Keratinocyte (primary cell): ENCODE measurements at regions not wholly inside any gene's neighbourhood (a gene's known extent, or its start where the extent isn't known, plus 50 kb on each side); places are given as distances from the start of the nearest gene placed in this dataset.

Experiments used
- DNase-seq: peaks from one replicate; pipeline ENCODE4 v3.0.0-alpha.2; 2011; ENCODE audit warnings: low read depth, missing footprints, low spot score
- FAIRE-seq: peaks from 2 replicates; lab custom pipeline; 2011; peaks lifted over from hg19 to GRCh38; lab: Jason Lieb, UNC
- H2AFZ ChIP-seq: 2 replicates; pipeline ENCODE4 v1.6.0; 2012; ENCODE audit warnings: low read length, control low read depth, inconsistent platforms; ENCODE audit not compliant: control insufficient read depth
- H3K27ac ChIP-seq: 2 replicates; pipeline ENCODE4 v1.5.1; 2011; ENCODE audit warnings: low read length; ENCODE audit not compliant: control insufficient read depth, insufficient read depth
- H3K27me3 ChIP-seq: 3 replicates; pipeline ENCODE4 v1.6.0; 2011; ENCODE audit warnings: low read length; ENCODE audit not compliant: control insufficient read depth, insufficient read depth; ENCODE audit errors: extremely low read depth
- H3K36me3 ChIP-seq, 2 experiments: 2 replicates in 1 of 2; 3 replicates in 1 of 2; pipeline ENCODE4 v1.5.1; 2011; ENCODE audit warnings: low read length in 2 of 2, mild to moderate bottlenecking in 1 of 2; ENCODE audit not compliant: control insufficient read depth in 2 of 2, insufficient read depth in 2 of 2; ENCODE audit errors: extremely low read depth in 1 of 2
- H3K4me1 ChIP-seq: 3 replicates; pipeline ENCODE4 v1.5.1; 2011; ENCODE audit warnings: low read length; ENCODE audit not compliant: control insufficient read depth, insufficient read depth; ENCODE audit errors: extremely low read depth
- H3K4me2 ChIP-seq: 3 replicates; pipeline ENCODE4 v1.6.0; 2011; ENCODE audit warnings: low read depth, low read length; ENCODE audit not compliant: control insufficient read depth, insufficient read depth; ENCODE audit errors: extremely low read depth
- H3K4me3 ChIP-seq, 3 experiments: fragments of 200-600 bp in 1 of 3; sonication (generic) in 1 of 3; 2 replicates in 2 of 3; 3 replicates in 1 of 3; pipeline ENCODE4 v1.5.1; 2011 to 2016; ENCODE audit warnings: low read length in 3 of 3, mild to moderate bottlenecking in 3 of 3, control low read depth in 2 of 3, inconsistent platforms in 1 of 3, low read depth in 1 of 3, mixed read lengths in 1 of 3, mixed run types in 1 of 3, moderate library complexity in 1 of 3; ENCODE audit not compliant: control insufficient read depth in 2 of 3, insufficient read depth in 2 of 3; ENCODE audit errors: extremely low read depth in 1 of 3
- H3K79me2 ChIP-seq: 2 replicates; pipeline ENCODE4 v1.6.0; 2012; ENCODE audit warnings: low read length; ENCODE audit not compliant: control insufficient read depth, insufficient read depth
- H3K9ac ChIP-seq: 3 replicates; pipeline ENCODE4 v1.6.0; 2011; ENCODE audit warnings: low read length; ENCODE audit not compliant: control insufficient read depth, insufficient read depth; ENCODE audit errors: extremely low read depth
- H3K9me1 ChIP-seq: 3 replicates; pipeline ENCODE4 v1.6.0; 2011; ENCODE audit warnings: low read length; ENCODE audit not compliant: control insufficient read depth, insufficient read depth; ENCODE audit errors: extremely low read depth
- H3K9me3 ChIP-seq: 2 replicates; pipeline ENCODE4 v1.5.1; 2012; ENCODE audit warnings: low read depth, low read length; ENCODE audit not compliant: control insufficient read depth
- H4K20me1 ChIP-seq: 3 replicates; pipeline ENCODE4 v1.6.0; 2011; ENCODE audit warnings: low read length; ENCODE audit not compliant: control insufficient read depth, insufficient read depth; ENCODE audit errors: extremely low read depth
- EZH2 ChIP-seq: IDR thresholded peaks from one replicate; pipeline ENCODE4 v1.6.1; 2012; ENCODE audit warnings: inconsistent platforms, mild to moderate bottlenecking, low read length, moderate library complexity
- dilution Hi-C: fragments of 300-500 bp; cut with MboI; formaldehyde crosslinking; loops from one replicate; pipeline ENCODE4 v1.7.0; 2020; ENCODE audit warnings: low sequenced_read_pairs; ENCODE audit not compliant: extremely low pct_ligation_motif_present
- TF ChIP-seq, protein P1 (sequence below), 3 experiments: IDR thresholded peaks in 1 of 3; conservative IDR thresholded peaks in 1 of 3; optimal IDR thresholded peaks in 1 of 3; 2 replicates in 2 of 3; 3 replicates in 1 of 3; pipeline versions ENCODE3 to v1.5.1; 2011; ENCODE audit warnings: low read length in 3 of 3, mild to moderate bottlenecking in 3 of 3, moderate library complexity in 2 of 3, control low read depth in 1 of 3, inconsistent platforms in 1 of 3; ENCODE audit not compliant: insufficient read depth in 2 of 3; ENCODE audit errors: extremely low read depth in 1 of 3

DNA sequence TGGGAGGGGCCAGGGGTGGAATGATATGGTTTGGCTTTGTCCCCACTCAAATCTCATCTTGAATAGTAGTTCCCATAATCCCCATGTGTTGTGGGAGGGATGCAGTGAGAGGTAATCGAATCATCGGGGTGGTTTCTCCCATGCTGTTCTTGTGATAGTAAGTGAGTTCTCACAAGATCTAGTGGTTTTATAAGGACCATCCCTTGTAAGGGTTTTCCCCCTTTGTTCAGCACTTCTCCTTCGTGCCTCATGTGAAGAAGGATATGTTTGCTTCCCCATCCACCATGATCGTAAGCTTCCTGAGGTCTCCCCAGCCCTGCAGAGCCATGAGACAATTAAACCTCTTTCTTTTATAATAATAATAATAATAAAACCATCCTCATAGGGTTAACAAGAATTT, 53.4 kb upstream of the PRNP start:
- Histone ChIP-seq H3K36me3 (no peaks in the 10 kb centered on the region), H3K27me3 (no peaks in the 10 kb centered on the region), H3K9me3 (peaks cover 2% of the 10 kb centered on the region), H3K79me2 (no peaks in the 10 kb centered on the region), H3K4me2 (no peak overlapping the region), H3K4me3 (no peak overlapping the region), H3K27ac (no peak overlapping the region), H3K9me1 (no peaks in the 10 kb centered on the region), H3K9ac (no peak overlapping the region), H3K4me1 (peaks cover 19% of the 10 kb centered on the region), H2AFZ (no peak overlapping the region), H4K20me1 (no peaks in the 10 kb centered on the region)
- dilution Hi-C loops, result no loop called here
- FAIRE-seq (no peak), DNase-seq (no peak)
- TF ChIP-seq, protein P1, sequence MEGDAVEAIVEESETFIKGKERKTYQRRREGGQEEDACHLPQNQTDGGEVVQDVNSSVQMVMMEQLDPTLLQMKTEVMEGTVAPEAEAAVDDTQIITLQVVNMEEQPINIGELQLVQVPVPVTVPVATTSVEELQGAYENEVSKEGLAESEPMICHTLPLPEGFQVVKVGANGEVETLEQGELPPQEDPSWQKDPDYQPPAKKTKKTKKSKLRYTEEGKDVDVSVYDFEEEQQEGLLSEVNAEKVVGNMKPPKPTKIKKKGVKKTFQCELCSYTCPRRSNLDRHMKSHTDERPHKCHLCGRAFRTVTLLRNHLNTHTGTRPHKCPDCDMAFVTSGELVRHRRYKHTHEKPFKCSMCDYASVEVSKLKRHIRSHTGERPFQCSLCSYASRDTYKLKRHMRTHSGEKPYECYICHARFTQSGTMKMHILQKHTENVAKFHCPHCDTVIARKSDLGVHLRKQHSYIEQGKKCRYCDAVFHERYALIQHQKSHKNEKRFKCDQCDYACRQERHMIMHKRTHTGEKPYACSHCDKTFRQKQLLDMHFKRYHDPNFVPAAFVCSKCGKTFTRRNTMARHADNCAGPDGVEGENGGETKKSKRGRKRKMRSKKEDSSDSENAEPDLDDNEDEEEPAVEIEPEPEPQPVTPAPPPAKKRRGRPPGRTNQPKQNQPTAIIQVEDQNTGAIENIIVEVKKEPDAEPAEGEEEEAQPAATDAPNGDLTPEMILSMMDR (optimal IDR thresholded peaks at IDR 0.05 in 1 of 3, IDR thresholded peaks at IDR 0.05 in 1 of 3, conservative IDR thresholded peaks at IDR 0.05 in 1 of 3; ENCODE audit: extremely low read depth in 1 of 3, insufficient read depth in 2 of 3, low read length in 3 of 3), result no peak
- TF ChIP-seq EZH2, result no peak

DNA sequence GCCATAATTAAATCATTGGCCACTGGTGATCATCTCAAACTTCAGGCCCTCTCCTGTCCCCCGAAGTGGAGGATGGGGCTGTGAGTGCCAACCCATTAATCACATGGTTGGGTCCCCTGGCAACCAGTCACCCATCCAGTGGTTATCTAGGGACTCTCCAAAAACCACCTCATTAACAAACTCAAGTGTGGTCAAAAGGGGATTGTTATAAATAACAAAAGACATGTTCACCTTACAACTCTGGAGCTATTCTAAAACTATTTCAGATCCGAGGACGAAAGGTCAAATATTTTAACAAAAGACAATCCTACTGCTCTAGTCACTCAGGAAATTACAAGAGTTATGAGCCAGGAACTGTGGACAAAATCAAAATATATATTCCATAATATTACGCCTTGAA, 60.0 kb upstream of the PRNP start:
- H3K4me1 ChIP-seq, result no peaks in the 10 kb centered on the region
- no peaks in the 10 kb centered on the region for H3K9me3 ChIP-seq
- no peaks in the 10 kb centered on the region for H3K79me2 ChIP-seq
- DNase-seq, result no peak
- no peak for TF ChIP-seq EZH2
- TF ChIP-seq, protein P1 (optimal IDR thresholded peaks at IDR 0.05 in 1 of 3, IDR thresholded peaks at IDR 0.05 in 1 of 3, conservative IDR thresholded peaks at IDR 0.05 in 1 of 3; ENCODE audit: extremely low read depth in 1 of 3, insufficient read depth in 2 of 3, low read length in 3 of 3), result no peak
- dilution Hi-C loops, result no loop called here
- FAIRE-seq, result no peak
- no peak overlapping the region for H3K27ac ChIP-seq
- no peaks in the 10 kb centered on the region for H3K27me3 ChIP-seq
- H3K4me2 ChIP-seq, result no peak overlapping the region
- H3K4me3 ChIP-seq, result no peak overlapping the region
- no peaks in the 10 kb centered on the region for H3K36me3 ChIP-seq
- H3K9ac ChIP-seq, result no peak overlapping the region
- H4K20me1 ChIP-seq, result no peaks in the 10 kb centered on the region
- no peak overlapping the region for H2AFZ ChIP-seq
- H3K9me1 ChIP-seq, result no peaks in the 10 kb centered on the region
